IPS DF 4.7 (cell line): ENCODE measurements at regions not wholly inside any gene's neighbourhood (a gene's known extent, or its start where the extent isn't known, plus 50 kb on each side); places are given as distances from the start of the nearest gene placed in this dataset.
"Not testable (repeated sequence)": the region's sequence is repeated elsewhere in the genome, so short reads cannot be mapped to it uniquely, and the experiment has no call there.

ENCODE experiments used
- DNase-seq: peaks from one replicate; pipeline ENCODE4 v3.0.0-alpha.2; 2013; ENCODE audit warnings: low spot score; ENCODE audit errors: extremely low read depth

DNA sequence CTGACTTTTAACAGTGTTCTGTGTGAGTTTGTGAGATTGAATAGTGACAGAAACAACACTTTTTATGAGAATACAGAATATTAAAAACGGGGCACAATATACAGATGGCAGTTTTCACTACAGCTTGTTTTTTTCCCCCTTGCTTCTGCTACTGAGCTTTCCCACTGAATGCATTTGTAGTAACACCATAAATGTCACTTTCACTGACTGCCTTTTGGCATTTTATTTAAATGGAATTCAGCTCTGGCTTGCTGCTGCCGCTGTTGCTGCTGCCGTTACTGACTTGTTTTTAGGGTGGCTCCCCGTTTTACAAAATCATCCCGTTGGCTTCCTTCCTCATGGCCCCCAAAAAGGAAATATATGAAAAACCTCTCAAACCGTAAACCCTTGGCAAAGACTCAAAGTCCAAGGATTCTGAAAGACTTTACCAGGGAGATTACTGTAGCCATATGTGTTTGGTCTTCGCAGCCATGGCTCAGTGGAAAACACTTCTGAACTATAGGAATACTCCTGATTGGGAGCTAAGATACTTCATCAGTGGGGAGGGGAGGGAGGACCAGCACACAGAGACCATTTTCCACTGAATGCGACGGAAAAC lies 151.0 kb downstream of the NUF2 start:
- DNase-seq = no peak

DNA sequence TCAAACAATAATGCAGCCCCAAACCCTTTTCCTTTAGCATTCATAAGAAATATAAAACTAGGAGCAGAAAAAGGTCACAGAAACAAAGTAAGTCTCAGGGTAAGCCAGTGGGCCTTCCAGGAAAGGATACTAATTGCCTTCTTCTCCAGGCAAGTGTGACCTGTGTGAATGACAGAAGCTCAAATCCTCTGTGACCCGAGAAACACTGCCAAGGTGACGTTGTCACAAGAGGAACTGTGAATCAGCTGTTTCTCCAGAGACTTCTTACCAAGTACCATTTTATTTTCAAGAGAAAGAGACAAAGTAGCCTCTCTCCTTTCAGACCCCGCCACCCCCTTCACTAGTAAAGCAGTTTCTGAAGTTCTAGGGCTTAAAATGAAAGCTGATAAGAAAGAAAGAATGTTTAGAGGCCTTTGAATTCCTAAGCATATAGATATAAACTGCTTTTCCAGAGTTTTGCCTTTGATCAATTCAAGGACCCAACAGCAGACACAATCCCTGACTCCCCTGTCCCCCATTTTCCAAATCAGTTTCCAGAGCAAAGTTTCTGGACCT lies 155.6 kb downstream of the NUF2 start:
- no peak for DNase-seq

DNA sequence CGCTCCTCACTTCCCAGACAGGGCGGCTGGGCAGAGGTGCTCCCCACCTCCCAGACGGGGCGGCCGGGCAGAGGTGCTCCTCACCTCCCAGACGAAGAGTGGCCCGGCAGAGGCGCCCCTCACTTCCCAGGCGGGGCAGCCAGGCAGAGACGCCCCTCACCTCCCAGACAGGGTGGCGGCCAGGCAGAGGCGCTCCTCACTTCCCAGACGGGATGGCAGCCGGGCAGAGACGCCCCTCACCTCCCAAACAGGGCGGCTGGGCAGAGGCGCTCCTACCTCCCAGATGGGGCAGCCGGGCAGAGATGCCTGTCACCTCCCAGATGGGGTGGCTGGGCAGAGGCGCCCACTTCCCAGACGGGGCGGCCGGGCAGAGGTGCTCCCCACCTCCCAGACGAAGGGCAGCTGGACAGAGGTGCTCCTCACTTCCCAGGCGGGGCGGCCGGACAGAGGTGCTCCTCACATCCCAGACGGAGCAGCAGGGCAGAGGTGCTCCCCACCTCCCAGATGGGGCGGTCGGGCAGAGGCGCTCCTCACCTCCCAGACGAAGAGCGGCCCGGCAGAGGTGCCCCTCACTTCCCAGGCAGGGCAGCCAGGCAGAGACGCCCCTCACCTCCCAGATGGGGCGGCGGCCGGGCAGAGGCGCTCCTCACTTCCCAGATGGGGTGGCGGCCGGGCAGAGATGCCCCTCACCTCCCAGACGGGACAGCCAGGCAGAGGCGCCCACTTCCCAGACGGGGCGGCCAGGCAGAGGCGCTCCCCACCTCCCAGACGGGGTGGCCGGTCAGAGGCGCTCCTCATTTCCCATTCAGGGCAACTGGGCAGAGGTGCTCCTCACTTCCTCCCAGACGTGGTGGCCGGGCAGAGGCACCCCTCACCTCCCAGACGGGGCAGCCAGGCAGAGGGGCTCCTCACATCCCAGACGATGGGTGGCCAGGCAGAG lies 176.9 kb downstream of the NUF2 start:
- DNase-seq = not testable (repeated sequence)

- no peak for DNase-seq
Measured at GRCh38 chr1:163504331-163504978, 182.7 kb downstream of the NUF2 start.

DNA sequence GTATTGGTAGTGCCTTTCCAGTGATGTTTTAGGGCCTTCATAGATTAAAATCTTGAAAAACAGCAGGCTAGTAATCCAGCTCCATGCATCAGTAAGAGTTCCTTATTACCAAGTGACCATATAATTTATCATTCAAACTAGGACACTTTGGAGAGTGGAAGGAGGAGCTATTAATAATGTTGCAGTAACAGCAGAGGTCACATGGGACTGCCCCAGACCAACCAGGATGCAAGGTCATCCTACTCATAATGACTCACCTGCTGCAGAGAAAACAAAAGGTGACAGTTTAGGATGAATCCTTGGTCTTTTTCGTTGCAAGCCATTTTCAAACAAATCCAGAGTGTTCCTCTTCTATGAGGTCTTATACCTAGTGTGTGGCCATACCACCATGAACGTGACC lies 187.4 kb downstream of the NUF2 start:
- no peak for DNase-seq

DNA sequence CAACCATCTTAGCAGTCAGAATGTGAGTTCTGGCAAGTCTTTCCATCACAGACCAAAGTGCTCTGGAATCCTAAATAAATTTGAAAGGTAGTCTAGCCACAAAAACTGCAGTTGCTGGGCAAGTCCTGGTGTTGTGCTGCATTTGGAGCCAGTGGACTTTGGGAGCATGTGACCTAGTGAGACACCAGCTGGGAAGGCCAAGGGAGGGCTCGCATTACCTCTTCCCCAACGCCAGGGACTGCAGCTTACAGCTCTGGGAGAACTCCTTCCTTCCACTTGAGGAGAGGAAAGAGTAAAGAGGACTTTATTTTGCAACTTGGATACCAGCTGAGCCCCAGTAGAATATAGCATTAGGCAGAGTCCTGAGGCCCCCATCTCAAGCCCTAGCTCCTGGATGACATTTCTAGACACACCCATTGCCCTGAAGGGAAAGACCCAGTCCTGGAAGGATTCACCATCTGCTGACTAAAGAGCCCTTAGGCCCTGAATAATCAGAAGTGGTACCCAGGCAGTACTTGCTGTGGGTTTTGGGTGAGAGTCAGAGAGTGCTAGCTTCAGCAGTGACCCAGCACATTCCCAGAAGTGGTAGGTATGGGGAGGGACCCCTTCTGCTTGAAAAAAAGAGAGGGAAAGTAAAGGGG lies 190.7 kb downstream of the NUF2 start:
- no peak for DNase-seq

DNA sequence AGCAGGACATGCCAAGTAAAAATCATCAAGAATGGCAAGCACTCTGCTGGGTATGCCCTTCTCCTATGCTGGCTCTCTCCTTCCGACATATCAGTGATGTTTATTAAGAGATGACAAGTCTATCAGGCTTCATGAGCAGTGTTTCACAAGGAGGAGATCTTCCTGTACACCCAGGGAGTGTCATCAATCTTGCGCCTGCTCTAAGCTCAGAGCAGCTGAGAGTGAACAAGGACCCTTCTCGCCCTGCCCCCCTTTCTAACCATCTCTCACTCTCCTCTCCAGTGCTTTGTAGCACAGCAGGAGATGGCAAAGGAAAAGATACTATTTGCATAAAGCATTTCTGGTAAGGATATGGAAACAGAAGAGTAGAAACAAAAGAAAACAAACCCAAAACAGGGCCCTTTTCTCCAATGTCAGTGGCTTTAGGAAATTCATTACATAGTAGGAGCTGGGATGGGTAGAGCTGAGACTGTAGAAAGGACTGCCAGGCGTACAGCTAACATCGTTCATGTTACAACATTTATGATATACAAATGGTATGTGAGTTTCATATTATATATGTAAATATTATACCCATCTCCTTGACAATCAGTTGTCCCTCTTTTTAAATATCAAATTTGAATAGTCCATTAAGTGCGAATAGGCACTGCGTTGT lies 201.7 kb downstream of the NUF2 start:
- DNase-seq = no peak

DNA sequence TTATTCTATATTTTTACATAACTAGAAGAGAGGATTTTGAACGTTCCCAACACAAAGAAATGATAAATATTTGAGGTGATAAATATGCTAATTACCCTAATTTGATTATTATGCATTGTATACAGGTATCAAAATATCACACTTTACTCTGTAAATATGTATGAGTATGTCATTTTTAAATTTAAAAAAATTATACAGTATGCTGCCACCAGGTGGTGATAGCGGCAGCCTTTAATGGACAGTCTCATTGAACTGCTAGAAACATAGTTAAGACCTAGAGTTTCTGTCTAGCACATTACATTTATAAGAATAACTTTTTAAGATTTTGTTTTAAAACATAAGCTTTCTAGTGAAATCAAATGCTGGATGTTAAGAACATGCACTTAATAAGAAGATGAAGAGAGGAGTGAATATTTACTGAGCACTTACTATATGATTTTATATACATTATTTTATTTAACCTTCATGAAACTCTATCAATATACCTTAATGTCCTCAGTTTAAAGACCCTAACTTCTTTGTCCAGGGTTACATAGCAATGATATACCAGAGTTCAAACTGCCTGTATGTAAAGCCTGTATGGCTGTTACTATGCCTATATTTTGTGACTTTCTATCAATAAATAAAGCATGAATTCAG lies 207.1 kb downstream of the NUF2 start:
- DNase-seq = no peak

DNA sequence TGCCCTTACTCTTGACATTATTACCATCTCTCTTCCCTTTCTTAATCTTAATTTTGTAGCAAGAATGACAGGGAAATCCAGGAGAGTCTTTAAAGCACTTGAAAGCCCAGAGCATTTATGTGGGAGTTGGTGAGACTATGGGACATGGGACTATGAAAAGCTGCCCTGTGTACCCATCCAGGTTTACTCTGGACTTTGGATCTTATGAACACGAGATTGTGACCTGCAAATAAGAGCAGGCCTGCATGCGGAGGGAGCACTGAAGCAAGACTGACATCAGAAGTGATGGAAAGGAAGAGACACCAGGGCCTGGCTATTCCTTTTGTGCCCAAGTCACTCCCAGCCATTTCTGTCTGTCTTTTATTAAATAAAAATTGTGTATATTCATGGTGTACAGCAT lies 209.6 kb downstream of the NUF2 start:
- no peak for DNase-seq

DNA sequence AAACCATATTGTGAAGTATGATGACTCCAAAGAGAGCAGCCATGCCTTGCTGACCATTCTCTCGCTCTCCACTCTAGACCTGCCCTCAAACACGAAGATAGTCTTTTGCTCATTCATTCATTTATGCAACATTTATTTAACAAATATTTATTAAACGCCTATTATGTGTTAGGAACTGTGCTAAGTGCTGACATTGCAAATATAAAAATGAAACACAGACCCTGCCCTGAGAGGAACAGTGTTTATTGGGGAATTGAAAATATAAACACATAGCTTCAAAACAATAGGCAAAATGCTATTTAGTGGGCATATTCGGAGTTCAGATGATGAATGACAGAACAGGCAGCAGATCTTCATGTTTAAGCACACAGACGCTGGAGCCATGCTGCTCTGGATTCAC lies 213.6 kb downstream of the NUF2 start:
- no peak for DNase-seq

DNA sequence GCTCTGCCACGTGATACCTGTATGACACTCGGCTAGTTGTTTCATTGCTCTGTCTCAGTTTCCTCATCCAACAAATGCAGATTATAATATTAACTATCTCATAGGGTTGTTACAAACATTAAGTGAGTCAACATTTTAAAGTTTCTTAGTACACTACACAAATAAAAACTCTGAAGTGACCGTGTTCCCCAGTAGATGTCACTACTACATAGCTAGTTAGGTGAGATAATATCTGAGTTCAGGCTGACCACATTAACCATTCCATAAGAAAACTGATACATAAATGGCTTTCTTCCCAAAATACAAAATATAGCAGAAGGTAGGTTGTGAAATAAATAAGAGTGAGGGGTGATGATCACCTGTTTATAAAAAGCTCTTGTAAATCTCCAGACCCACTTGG lies 214.1 kb downstream of the NUF2 start:
- DNase-seq = peak; percentile 9

GRCh38 chr1:163537809-163538208 lies 216.1 kb downstream of the NUF2 start:
- no peak for DNase-seq

GRCh38 chr1:163538667-163539066 lies 216.9 kb downstream of the NUF2 start:
- DNase-seq = no peak

DNA sequence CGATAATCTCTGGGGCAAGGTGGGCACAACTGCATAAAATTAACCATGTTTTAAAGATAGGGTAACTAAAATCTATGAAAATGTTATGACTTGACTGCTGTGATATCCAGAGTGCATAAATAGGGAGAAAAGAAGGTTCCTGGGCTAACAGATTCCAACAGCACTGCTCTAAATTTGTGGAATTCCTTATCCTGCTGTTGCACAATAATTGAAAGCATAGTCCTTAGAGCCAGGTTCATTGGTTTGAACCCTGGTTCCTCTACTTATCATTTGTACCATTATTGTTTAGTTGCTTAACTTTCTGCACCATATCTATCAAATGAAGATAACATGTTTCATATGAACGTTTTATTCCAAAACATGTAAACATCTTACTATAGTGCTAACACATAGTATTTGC lies 219.0 kb downstream of the NUF2 start:
- DNase-seq = no peak

GRCh38 chr1:163544441-163544840 lies 222.7 kb downstream of the NUF2 start:
- DNase-seq = no peak

GRCh38 chr1:163558162-163558561 lies 236.4 kb downstream of the NUF2 start:
- no peak for DNase-seq

DNA sequence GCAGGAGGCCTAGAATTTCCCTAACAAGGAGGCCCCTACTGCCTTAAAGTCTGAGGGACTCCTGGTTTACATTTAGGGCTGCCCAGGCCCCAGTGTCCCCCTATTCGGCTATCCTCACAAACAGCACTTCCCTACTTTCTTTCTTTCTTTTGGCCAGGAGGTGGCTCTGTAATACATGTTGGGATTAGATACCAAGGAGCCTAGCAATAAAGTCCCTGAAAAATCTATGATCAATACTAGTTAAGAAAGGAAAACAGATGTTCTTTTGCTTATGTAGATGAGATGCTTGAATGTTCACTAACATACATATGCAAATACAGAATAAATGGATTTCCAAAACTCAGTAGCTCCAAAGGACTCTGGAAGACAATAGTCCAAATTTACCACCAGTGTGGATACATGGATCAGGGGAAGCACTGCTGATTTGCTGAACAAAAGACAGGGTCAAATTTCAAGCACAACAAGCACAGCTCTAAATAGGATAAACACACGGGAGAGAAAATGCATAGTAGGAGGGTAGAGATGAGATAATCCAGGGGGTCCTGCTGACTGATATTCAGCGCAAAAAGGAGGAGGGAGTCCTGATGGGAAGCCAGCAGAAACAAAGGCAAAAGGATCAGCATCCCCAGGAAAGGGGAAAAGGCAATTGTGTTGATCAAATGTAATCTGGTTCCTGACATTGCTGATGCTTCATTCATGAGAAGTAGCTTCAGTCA lies 240.0 kb downstream of the NUF2 start:
- peak; percentile 95 for DNase-seq

- no peak for DNase-seq
Measured at GRCh38 chr1:163562355-163562754, 240.6 kb downstream of the NUF2 start.

DNA sequence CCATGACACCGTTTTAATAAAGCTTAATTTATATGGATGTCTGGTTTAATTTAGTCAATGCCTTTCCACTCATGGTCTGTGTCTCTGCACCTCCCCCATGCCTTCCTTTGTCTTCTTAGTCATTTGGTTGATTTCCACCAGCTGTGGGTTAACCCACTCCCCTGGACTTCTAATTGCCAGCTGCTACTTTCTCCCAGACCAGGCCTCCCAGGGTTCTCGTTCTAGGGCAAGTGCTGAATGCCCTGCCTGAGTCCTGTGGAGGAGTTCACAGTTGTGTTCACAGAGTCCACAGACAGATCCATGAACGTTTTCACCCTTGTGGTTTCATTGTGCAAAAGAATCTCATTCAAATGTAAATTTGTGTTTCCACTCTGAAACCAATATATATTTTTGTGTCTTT lies 243.4 kb downstream of the NUF2 start:
- no peak for DNase-seq

DNA sequence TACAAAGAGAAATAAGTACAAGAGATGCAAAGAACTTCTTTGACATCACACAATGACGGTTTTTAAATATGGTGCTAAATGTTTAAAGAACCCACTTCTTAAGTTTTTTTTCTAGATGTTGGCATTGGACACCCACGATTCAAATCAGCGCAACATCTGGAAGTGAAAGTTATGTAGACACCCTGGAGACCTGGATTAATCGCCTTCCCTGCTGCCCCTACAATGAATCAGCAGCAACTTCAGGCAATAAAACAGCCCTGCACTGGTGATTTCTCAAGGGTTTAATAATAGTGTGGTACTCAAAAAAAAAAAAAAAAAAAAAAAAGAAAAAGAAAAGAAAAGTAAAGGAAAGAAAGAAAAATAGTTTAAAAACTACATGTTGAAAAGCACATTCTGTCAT lies 248.3 kb downstream of the NUF2 start:
- DNase-seq = no peak
